ENCODE measurements at regions not wholly inside any gene's neighbourhood (a gene's known extent, or its start where the extent isn't known, plus 50 kb on each side); places are given as distances from the start of the nearest gene placed in this dataset.

GRCh38 chr13:111521030-111521429 is 200.6 kb downstream of the TEX29 start:
- TF ChIP-seq CTCF (IDR thresholded peaks at IDR 0.05; ENCODE audit: low read depth, low read length): no peak
- H3K9me3 ChIP-seq (ENCODE audit: low read depth): no peaks in the 10 kb centered on the region
- DNase-seq (ENCODE audit: low read depth in 1 of 2, low spot score in 1 of 2): no peak
- H3K4me1 ChIP-seq (ENCODE audit: low read depth): no peaks in the 10 kb centered on the region
- H3K27ac ChIP-seq: no peak overlapping the region
- H3K27me3 ChIP-seq: peaks cover 16% of the 10 kb centered on the region
- no peak overlapping the region for H3K4me3 ChIP-seq
- no peaks in the 10 kb centered on the region for H3K36me3 ChIP-seq

- Histone ChIP-seq H3K36me3 (no peaks in the 10 kb centered on the region), H3K27ac (no peak overlapping the region), H3K27me3 (peaks cover 18% of the 10 kb centered on the region), H3K9me3 (ENCODE audit: low read depth) (no peaks in the 10 kb centered on the region), H3K4me1 (ENCODE audit: low read depth) (no peaks in the 10 kb centered on the region), H3K4me3 (no peak overlapping the region)
- no peak for TF ChIP-seq CTCF (IDR thresholded peaks at IDR 0.05; ENCODE audit: low read depth, low read length)
- DNase-seq (ENCODE audit: low read depth in 1 of 2, low spot score in 1 of 2): no peak
Measured at GRCh38 chr13:111521691-111522229, 201.3 kb downstream of the TEX29 start.

- H3K27ac ChIP-seq: no peak overlapping the region
- no peak for TF ChIP-seq CTCF (IDR thresholded peaks at IDR 0.05; ENCODE audit: low read depth, low read length)
Measured at GRCh38 chr13:111525320-111526118, 205.1 kb downstream of the TEX29 start.

GRCh38 chr13:111526922-111527321 is 206.5 kb downstream of the TEX29 start:
- no peaks in the 10 kb centered on the region for H3K36me3 ChIP-seq
- no peaks in the 10 kb centered on the region for H3K9me3 ChIP-seq (ENCODE audit: low read depth)
- H3K27me3 ChIP-seq: peaks cover 41% of the 10 kb centered on the region
- no peak overlapping the region for H3K27ac ChIP-seq
- DNase-seq (ENCODE audit: low read depth in 1 of 2, low spot score in 1 of 2): no peak
- no peak overlapping the region for H3K4me3 ChIP-seq
- TF ChIP-seq CTCF (IDR thresholded peaks at IDR 0.05; ENCODE audit: low read depth, low read length): no peak
- H3K4me1 ChIP-seq (ENCODE audit: low read depth): no peaks in the 10 kb centered on the region

More at GRCh38 chr13:111525320-111526118, 205.1 kb downstream of the TEX29 start:
- DNase-seq (ENCODE audit: low read depth in 1 of 2, low spot score in 1 of 2): no peak
- Histone ChIP-seq H3K4me3 (no peak overlapping the region), H3K9me3 (ENCODE audit: low read depth) (no peaks in the 10 kb centered on the region), H3K27me3 (peaks cover 35% of the 10 kb centered on the region), H3K36me3 (no peaks in the 10 kb centered on the region), H3K4me1 (ENCODE audit: low read depth) (no peaks in the 10 kb centered on the region)

GRCh38 chr13:111527614-111528229 is 207.3 kb downstream of the TEX29 start:
- TF ChIP-seq CTCF (IDR thresholded peaks at IDR 0.05; ENCODE audit: low read depth, low read length): no peak
- Histone ChIP-seq H3K36me3 (no peaks in the 10 kb centered on the region), H3K9me3 (ENCODE audit: low read depth) (no peaks in the 10 kb centered on the region), H3K27me3 (peaks cover 49% of the 10 kb centered on the region), H3K4me1 (ENCODE audit: low read depth) (no peaks in the 10 kb centered on the region), H3K4me3 (no peak overlapping the region), H3K27ac (no peak overlapping the region)
- DNase-seq (ENCODE audit: low read depth in 1 of 2, low spot score in 1 of 2): no peak

Data from cardiac muscle cell (in vitro differentiated cells and primary cell).